Left colon (tissue), 2 donors: ENCODE measurements at regions not wholly inside any gene's neighbourhood (a gene's known extent, or its start where the extent isn't known, plus 50 kb on each side); places are given as distances from the start of the nearest gene placed in this dataset.
"Not testable (repeated sequence)": the region's sequence is repeated elsewhere in the genome, so short reads cannot be mapped to it uniquely, and the experiment has no call there.

Experiments used
- ATAC-seq: fragments of 200-7000 bp; cut with Tn5 transposase; one replicate; pipeline ENCODE4 v1.9.1; 2020; ENCODE audit warnings: mild to moderate bottlenecking, moderate library complexity
- DNase-seq, 2 donors: peaks; one replicate each; pipeline ENCODE4 v3.0.0-alpha.2; 2020
- intact Hi-C, 2 donors: fragments of 100-400 bp; cut with DNase I in 1 of 2; cut with micrococcal nuclease in 1 of 2; formaldehyde crosslinking; loops; one replicate each; pipeline versions ENCODE4 v1.11.2 to v1.14.0; 2022; cut with DNase I, micrococcal nuclease
- donor health status: DM: no; HTN: no; CAD: no.
- donor health status: DM: yes; HTN: yes; CAD: no.

DNA sequence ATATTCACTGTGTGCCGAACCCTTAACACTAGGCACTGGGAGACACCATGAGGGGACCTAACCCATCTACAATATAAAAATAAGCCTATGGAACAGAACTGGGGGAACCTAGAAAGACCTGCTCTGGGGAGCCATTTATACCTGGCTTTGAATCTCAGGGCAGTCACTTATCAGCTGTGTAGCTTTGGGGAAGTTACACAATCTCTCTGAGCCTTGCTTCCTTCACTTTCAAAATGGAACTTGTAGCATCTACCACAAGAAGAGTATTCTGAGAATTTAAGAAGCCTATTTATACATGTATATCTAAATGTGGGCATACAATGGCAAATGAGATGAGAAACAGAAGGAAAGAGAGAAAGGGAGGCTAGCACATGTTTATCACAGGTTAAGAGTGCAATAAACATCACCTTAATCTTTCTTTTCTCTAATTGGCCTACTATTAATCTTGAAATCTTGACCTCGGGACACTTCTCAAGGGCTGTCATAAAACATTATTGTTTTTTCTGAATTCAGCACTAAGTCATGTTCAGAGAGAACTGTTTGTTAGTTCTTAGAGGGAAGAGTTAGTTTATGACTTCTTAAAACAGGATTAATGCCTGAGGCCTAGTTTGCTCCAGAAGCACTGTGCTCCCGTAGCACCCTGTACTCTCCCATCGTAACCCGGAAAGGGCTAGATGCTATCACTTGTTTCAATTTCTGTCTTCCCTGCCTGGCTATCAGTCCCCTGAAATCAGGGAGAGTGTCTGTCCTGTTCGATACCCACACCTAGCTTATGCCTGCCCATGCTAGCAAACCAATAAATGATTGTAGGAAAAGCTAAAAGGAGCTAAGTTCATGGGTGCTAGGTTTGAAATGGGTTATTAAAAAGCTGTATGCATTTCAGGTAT, 606.4 kb upstream of the CLINT1 start:
- DNase-seq (no peak), ATAC-seq (no peak)
- intact Hi-C loops, result no loop called here

DNA sequence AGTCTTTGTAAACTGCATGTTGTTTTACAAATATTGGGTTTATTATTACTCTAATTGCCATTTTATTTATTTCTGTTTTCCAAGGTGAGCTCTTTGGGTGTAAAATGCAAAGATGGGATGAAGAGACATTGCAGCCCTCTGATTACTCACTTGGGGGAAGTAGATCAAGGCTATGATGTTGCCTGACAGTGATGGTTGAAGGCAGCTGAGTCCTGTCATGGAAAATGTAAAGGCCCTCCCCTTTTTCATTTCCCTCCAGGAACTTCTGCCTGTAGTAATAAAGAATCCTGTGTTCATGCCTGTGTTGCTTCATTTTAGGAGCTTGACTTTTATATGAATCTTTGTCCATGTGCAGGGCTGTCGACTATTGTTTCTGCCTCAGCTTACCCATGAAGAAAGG, 605.4 kb upstream of the CLINT1 start:
- intact Hi-C loops, result no loop called here
- ATAC-seq (no peak), DNase-seq (no peak)

DNA sequence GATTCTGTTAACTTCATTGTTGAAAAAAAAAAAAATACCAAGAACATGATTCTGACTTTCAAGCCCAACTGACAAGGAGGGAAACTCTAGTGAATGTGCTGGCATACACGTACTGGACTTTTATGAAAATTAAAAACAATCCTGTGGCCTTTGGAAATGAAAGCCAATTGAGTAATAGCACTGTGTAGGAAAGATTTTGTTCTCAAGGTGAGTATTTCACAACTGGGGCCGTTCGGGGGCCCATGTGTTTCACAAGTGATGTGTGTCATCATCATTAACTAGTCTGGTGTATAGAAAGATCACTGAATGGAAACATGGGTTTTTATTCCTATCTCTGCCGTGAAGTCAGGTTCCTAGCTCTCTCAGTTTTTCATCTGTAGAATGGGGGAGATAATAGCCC, 605.0 kb upstream of the CLINT1 start:
- DNase-seq (no peak), ATAC-seq (no peak)
- intact Hi-C loops, result no loop called here

DNA sequence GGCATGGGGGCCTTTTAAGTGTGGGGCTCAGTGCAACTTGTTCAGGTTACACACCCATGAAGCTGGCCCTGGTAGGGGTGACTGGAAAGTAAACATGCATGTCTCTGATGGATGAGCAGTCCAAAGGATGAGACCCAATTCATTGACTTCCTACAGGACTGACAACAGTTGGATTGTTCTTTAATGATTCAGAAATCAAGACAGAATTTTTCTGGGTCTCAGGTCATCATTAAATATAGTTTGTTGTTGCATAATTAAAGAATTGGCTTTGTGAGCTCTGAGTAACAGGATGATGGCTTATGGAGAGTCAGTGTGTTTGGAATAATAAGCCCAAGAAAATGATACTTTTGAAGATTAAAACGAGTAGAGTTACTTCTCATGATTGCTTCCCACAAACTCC, 604.2 kb upstream of the CLINT1 start:
- intact Hi-C loops, result no loop called here
- ATAC-seq, result no peak
- no peak for DNase-seq

DNA sequence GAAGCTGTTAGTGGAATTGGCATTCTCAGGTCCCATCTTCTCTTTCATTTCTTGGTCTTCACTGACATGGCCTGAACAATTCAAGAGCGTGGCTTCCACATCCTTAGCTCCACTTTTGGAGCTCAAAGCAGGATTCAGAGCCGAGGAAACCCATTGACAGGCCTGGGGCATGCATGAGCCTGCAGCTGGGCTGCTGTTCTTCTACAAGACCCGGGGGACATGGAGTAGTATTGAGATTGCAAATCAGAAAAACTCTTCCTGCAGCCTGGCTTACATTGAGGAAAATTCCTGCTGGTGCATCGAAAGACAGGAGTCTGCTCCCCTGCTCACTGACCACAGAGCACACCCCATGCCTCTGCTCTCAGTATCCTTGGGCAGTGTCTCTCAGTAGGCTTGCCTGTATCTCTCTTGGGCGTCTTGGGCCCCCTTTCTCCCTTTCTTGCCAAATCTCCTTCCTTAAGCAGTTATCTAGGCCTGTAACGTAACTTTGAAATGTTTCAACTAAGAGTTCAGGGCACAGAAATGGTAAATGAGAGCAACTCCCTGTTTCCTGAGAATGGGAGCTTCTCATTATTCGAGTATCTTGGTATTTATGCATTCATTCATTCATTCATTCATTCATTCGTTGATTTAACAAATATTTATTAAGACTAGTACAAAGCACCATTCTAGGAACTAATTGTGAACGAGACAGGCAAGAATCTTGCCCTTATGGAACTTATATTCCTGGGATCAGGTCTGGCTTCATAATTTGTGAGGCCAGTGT, 603.6 kb upstream of the CLINT1 start:
- intact Hi-C loops, result no loop called here
- DNase-seq, result no peak
- ATAC-seq, result no peak

DNA sequence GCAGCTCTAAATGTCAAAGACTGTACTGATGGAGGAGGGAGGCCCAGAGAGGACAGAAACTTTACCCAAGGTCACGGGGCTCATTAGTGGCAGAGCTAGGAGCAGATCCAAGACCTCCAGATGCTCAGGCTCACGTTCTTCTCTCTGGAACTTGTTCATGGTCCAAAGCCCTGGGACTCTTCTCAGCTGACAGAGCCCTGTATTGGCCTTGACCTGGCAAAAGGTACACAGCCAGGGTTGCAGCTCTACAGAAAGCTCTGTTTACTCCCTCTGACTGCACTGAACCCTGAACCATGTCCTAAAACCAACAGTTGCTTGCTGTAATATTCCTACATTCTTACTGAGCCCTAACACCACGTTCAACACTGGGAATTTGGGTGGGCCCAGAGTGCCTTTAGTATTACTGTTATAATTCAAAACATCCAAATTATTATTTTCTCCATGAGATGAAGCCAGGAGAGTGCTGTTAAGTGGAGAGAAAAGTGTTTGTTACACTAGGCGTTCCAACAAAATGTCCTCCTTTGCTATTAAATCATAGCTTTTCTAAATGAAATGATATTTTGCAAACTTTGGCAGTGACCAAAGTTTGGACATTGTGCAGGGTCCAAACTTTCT, 602.4 kb upstream of the CLINT1 start:
- ATAC-seq (no peak), DNase-seq (no peak)
- intact Hi-C loops, result no loop called here

DNA sequence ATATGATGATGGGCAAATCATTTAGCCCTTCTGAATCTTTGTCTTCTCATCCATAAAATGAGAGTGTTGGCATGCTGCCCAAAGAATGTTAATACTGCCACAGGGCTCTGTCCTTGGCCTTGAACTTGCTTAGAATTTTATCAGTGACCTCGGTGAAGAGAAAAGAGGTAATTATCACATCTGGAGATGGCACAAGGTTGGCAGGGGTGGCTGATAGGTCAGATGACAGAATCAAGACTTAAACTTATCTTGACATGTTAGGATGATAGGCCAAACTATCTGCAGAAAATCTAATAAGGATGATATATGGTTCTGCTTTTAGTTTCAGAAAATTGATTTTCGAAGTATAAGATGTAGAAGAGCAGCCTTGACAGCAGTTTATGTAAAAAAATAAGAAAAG, 599.1 kb upstream of the CLINT1 start:
- ATAC-seq (no peak), DNase-seq (no peak)
- intact Hi-C loops, result no loop called here

DNA sequence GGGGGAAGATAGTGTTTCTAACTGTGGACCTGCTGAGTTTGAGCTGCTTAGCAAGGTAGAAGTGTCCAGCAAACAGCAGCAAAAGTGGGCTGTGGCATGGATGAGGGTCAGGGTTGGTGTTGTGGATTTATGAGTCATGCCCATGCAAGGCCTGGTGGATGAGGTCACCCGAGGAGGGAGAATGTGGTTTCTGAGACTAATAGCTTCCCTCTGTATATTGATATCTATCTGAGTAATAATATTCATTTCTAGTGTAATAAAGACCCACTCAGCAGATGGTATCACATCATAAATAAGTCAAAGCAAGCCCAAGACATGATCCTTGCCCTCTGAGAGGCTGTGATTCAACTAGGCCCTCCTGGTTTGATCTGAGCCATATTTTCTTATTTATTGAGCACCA, 597.8 kb upstream of the CLINT1 start:
- ATAC-seq, result no peak
- intact Hi-C loops, result no loop called here

DNA sequence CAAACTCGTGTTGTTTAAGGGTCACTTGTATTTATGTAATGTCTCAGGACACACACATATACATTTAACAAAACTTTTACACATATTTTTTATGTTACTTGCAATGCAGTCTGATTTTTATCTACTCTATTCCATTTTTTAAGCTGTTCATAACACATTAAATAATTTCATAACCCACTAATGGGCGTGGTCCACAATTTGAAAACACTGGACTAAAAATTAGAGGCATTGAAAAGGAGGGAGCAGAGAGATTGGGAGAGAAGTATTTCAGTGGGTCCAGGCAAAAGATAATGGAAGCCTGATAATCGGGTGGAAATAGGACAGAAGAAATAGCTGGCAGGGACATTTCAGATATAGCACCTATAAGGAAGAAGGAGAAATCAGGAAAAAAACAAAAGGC, 597.3 kb upstream of the CLINT1 start:
- ATAC-seq, result no peak
- no peak for DNase-seq
- intact Hi-C loops, result no loop called here

More for the DNA sequence above, 597.8 kb upstream of the CLINT1 start:
- DNase-seq, result no peak

DNA sequence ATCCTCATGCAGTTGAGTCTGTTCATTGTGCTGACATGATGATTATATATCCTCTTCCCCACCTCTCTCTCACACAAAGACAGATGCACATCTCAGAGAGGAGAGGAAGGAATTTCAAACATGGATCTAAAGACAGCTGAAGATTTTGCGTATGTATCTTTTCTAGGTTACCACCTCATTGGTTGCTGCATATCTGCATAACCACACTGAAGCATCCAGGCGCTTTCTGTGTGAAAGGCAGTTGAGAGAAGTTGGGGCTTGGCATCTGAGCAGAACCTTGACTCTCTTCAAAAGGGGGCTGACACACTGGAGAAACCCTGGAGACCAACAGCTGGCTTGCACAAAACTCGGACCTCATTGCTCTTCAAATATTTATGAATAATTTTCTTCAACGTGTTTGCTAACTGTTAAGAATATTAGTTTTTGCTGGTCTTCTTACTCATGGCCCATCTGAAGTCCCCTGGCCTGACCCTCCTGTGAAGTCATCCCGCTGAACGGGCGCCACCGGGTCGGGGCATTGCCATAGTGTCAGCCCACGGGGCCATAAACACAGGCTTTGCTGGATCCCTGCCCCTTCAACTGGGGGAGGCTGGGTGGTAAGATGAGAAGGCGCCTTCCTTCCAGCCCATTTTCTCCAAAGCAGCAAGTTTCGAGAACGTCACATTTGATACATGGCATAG, 593.2 kb upstream of the CLINT1 start:
- intact Hi-C loops, result no loop called here
- DNase-seq (no peak), ATAC-seq (no peak)

DNA sequence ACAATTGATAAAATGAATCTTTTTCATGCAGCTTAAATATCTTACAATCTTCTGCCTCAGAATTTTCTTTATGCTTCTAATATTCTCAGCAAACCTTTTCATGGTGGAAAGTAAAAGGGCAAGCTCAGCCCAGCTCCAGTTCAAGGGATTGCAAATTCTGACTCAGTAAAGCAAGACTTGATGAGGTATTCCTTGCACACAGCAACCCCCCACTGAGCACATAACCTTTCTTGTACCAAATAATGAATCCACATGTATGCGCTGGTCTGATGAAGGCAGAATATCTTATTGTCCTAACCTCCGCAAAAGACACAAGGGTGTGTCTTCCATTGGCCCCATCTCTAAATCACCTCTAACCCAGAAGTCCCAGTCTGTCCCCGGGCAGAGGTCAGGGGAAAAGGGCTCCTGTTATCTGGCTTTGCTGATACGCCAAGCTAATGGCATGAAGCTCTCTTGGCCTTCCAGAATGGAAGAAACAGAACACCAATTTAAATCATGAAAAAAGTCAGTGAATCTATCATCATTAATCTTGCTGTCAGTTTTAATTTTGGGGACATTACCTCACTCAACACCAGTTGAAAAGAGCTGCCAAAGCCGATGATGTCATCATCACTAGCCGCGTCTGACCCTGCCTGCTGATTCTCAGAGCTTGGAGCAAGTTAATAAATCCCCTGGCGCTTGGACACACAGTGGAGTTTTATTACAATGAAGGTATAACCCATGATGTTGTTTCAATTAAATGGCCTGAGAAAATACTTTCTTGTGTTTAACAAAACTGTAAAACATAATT, 592.5 kb upstream of the CLINT1 start:
- DNase-seq (peak in 1 of 2 donors; percentile 38), ATAC-seq (peak; percentile 23)
- intact Hi-C loops, result no loop called here

DNA sequence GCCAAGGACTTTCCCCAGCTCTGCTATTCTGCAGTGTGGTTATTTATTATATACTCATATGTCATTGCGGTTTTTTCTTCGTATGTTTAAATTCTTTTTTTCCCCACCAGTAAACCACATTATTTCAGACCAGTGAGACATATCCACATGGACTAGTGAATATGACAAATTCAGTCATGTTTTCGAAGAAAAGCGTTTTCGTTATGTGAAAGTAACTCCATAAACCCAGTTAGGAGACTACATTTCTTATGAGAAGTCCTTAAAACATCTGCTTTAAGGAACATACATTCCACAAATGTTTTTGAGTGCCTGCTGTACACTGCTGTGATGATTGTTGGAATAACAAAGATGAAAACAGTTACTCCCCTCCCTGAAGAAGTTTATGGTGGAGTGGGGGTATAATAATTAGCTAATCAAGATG, 591.8 kb upstream of the CLINT1 start:
- ATAC-seq (no peak), DNase-seq (no peak)
- intact Hi-C loops, result no loop called here

DNA sequence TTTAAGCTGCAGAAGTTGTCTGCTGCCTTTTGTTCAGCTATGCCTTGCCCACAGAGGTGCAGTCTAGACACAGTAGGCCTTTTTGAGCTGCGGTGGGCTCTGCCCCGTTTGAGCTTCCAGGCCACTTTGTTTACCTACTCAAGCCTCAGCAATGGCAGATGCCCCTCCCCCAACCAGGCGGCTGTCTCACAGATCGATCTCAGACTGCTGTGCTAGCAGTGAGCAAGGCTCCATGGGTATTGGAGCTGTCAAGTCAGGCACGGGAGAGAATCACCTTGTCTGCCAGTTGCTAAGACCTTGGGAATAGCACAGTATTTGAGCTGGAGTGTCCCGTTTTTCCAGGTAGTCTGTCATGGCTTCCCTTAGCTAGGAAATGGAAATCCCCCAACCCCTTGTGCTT, 587.8 kb upstream of the CLINT1 start:
- intact Hi-C loops, ATAC-seq: not testable (repeated sequence)

DNA sequence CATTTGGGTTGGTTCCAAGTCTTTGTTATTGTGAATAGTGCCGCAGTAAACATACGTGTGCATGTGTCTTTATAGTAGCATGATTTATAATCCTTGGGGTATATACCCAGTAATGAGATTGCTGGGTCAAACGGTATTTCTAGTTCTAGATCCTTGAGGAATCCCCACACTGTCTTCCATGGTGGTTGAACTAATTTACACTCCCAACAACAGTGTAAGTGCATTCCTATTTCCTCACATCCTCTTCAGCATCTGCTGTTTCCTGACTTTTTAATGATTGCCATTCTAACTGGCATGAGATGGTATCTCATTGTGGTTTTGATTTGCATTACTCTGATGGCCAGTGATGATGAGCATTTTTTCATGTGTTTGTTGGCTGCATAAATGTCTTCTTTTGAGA, 580.3 kb upstream of the CLINT1 start:
- ATAC-seq, intact Hi-C loops, DNase-seq: not testable (repeated sequence)

More for the DNA sequence above, 587.8 kb upstream of the CLINT1 start:
- not testable (repeated sequence) for DNase-seq

DNA sequence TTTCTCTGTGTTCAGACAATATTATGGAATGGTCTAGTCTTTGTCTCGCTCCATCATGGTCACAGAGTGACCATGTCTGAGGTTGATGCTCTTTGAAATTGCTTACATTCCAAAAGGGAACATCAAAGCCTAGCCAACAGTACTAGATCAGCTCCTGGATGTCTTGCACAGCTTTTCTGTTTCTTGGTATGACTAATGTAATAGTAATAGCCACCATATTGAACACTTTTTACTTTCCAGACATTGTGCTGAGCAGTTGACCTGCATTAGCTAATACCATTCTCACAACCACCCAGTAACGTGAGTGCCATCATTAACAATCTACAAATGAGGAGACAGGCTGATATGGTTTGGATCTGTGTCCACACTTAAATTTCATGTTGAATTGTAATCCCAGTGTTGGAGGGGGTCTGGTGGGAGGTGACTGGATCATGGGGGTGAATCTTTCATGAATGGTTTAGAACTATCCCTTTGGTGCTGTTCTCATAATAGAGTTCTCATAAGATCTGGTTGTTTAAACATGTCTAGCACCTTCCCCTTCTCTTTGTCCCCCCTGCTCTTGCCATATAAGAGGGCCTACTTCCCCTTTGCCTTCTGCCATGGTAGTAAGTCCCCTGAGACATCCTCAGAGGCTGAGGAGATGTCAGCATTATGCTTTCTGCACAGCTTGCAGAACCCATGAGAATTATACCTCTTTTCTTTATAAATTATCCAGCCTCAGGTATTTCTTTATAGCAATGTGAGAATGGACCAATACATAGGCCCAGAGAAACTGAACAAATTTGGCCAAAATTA, 577.5 kb upstream of the CLINT1 start:
- ATAC-seq (no peak), DNase-seq (no peak)
- intact Hi-C loops, result no loop called here

DNA sequence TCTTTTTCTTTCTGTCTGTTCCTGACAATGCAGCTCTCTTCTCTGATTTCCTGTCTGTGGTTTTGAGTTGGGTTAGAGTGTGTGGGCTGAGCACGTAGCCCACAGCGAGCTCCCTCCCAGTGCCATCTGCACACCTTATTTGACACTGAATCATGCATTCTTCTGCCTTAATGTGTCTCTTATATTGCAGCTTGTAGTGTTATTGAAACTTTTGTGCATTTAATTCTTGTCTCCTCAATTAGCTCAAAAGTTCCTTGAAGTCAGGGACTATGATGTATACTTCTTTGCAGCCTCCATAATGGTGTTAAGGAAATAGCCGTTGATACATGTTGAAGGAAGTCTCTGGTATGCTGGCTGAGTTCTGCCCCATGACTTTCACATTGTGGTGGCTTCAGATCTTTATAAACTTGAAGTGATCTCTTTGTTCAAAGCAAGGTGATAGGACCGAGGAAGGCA, 576.2 kb upstream of the CLINT1 start:
- DNase-seq (no peak), ATAC-seq (no peak)
- intact Hi-C loops, result no loop called here

DNA sequence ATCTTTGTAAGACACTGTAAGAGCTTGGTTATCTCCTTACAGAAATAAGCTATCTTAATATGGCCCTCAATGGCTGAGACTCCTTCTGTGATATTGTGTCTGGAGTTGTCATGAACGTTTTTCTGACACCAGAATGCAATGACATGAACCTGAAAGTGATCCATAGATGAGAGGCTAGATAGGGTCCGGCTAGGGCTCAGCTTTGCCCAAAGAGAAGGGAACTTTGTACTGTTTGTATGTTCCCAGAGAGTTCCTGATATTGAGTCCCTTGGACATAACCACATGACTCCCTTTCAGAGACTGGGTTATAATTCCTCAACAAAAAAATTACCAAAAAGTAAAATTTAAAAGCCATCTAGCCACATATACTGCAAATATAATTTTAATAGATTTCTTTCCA, 575.8 kb upstream of the CLINT1 start:
- ATAC-seq, result no peak

DNA sequence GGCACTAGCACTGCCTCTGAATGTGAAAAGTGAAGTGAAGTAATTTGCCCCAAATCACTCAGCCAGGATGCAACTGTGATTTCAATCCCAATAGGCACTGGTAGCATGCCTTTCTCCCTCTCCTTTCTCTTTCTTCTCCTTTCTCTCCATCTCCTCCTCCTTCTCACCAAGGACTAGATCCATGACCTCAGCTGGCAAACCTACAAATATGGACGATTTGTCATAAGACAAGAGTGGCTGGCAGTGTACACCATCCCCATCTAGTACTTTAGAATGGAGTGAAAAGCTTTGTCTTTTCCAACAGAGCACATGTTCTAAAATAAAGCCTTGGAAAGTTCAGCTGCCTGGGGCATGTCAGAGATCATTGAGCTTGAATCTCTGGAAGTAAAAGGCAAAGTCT, 574.7 kb upstream of the CLINT1 start:
- intact Hi-C loops, result no loop called here
- ATAC-seq, result no peak
- DNase-seq, result no peak

More for the DNA sequence above, 575.8 kb upstream of the CLINT1 start:
- no peak for DNase-seq
- intact Hi-C loops, result no loop called here
